Endothelial cell of umbilical vein (primary cell): ENCODE measurements at regions not wholly inside any gene's neighbourhood (a gene's known extent, or its start where the extent isn't known, plus 50 kb on each side); places are given as distances from the start of the nearest gene placed in this dataset.

Source experiments
- BruUV-seq: library from RNA; stranded (reverse); fragments of 400-500 nt; replicated peaks from 2 replicates; lab custom pipeline; 2021; lab: Mats Ljungman, UMichigan
- CTCF ChIA-PET: fragments of 300-600, 350-600 bp; sonication (Branson Sonifier 250); formaldehyde crosslinking; loops from one replicate; lab custom pipeline; 2021; ENCODE audit warnings: antibody characterized with exemption, inconsistent platforms; lab: Charles Lee
- POLR2A ChIA-PET: fragments of 300-600, 350-600 bp; sonication (Branson Sonifier 250); formaldehyde crosslinking; loops from one replicate; lab custom pipeline; 2021; ENCODE audit warnings: antibody characterized with exemption, inconsistent platforms; lab: Charles Lee
- DNase-seq: peaks from one replicate; pipeline ENCODE4 v3.0.0-alpha.2; 2011; ENCODE audit warnings: low read depth, low spot score
- FAIRE-seq: peaks from 2 replicates; lab custom pipeline; 2011; peaks lifted over from hg19 to GRCh38; lab: Jason Lieb, UNC
- H2AFZ ChIP-seq: 2 replicates; pipeline ENCODE4 v1.6.0; 2012; ENCODE audit warnings: low read depth, low read length, control low read depth, inconsistent platforms
- H3K27ac ChIP-seq: 2 replicates; pipeline ENCODE4 v1.5.1; 2011; ENCODE audit warnings: low read depth, mild to moderate bottlenecking, control low read depth, low read length, moderate library complexity; ENCODE audit not compliant: insufficient read depth
- H3K27me3 ChIP-seq, 2 experiments: 2 replicates each; pipeline versions ENCODE4 v1.6.0 to v1.6.1; 2011; ENCODE audit warnings: low read length in 2 of 2, mixed read lengths in 1 of 2; ENCODE audit not compliant: control insufficient read depth in 2 of 2, insufficient read depth in 2 of 2
- H3K36me3 ChIP-seq, 2 experiments: 2 replicates in 1 of 2; 3 replicates in 1 of 2; pipeline ENCODE4 v1.5.1; 2011; ENCODE audit warnings: low read length in 2 of 2, mild to moderate bottlenecking in 1 of 2, moderate library complexity in 1 of 2; ENCODE audit not compliant: control insufficient read depth in 2 of 2, insufficient read depth in 2 of 2; ENCODE audit errors: extremely low read depth in 1 of 2
- H3K4me1 ChIP-seq: 3 replicates; pipeline ENCODE4 v1.5.1; 2011; ENCODE audit warnings: mild to moderate bottlenecking, low read length; ENCODE audit not compliant: control insufficient read depth, insufficient read depth; ENCODE audit errors: extremely low read depth
- H3K4me2 ChIP-seq: 2 replicates; pipeline ENCODE4 v1.6.1; 2011; ENCODE audit warnings: low read length, control low read depth, mixed read lengths; ENCODE audit not compliant: insufficient read depth
- H3K4me3 ChIP-seq, 3 experiments: fragments of 200-600 bp in 1 of 3; sonication (generic), shearing (Covaris generic) in 1 of 3; replicated peaks in 1 of 3; 2 replicates each; pipeline ENCODE4 v1.5.1; 2011 to 2016; ENCODE audit warnings: control low read depth in 3 of 3, low read length in 3 of 3, mild to moderate bottlenecking in 2 of 3, inconsistent platforms in 1 of 3, low read depth in 1 of 3, moderate library complexity in 1 of 3; ENCODE audit not compliant: insufficient read depth in 1 of 3
- H3K79me2 ChIP-seq: 2 replicates; pipeline ENCODE4 v1.6.0; 2012; ENCODE audit warnings: low read length, inconsistent platforms; ENCODE audit not compliant: control insufficient read depth, insufficient read depth
- H3K9ac ChIP-seq: replicated peaks from 2 replicates; pipeline ENCODE3; 2011; ENCODE audit warnings: low read length, control low read depth; ENCODE audit not compliant: insufficient read depth; ENCODE audit errors: extremely low read depth
- H3K9me1 ChIP-seq: replicated peaks from 3 replicates; pipeline ENCODE4 v1.6.0; 2011; ENCODE audit warnings: mild to moderate bottlenecking, low read length; ENCODE audit not compliant: control insufficient read depth, insufficient read depth; ENCODE audit errors: extremely low read depth
- H3K9me3 ChIP-seq: replicated peaks from 2 replicates; pipeline ENCODE4 v1.5.1; 2012; ENCODE audit warnings: low read length, inconsistent platforms; ENCODE audit not compliant: control insufficient read depth, insufficient read depth
- H4K20me1 ChIP-seq: replicated peaks from 2 replicates; pipeline ENCODE3; 2011; ENCODE audit warnings: mild to moderate bottlenecking, low read length; ENCODE audit not compliant: control insufficient read depth, insufficient read depth; ENCODE audit errors: extremely low read depth
- CTCF ChIP-seq, 2 donors: IDR thresholded peaks; 1 replicate in 1 of 2; 2 replicates in 1 of 2; pipeline ENCODE4 v1.5.1; 2011; ENCODE audit warnings: low read length in 2 of 2, mild to moderate bottlenecking in 2 of 2, moderate library complexity in 2 of 2, control low read depth in 1 of 2, inconsistent platforms in 1 of 2, low read depth in 1 of 2; ENCODE audit not compliant: insufficient read depth in 1 of 2; ENCODE audit errors: extremely low read depth in 1 of 2
- EZH2 ChIP-seq: IDR thresholded peaks from 2 replicates; pipeline ENCODE4 v1.6.1; 2012; ENCODE audit warnings: borderline replicate concordance, low read depth, mild to moderate bottlenecking, moderate library complexity, low read length, inconsistent platforms; ENCODE audit not compliant: severe bottlenecking
- FOS ChIP-seq: IDR thresholded peaks from 2 replicates; pipeline ENCODE4 v1.6.1; 2011; ENCODE audit warnings: mild to moderate bottlenecking, low read length, moderate library complexity, borderline replicate concordance; ENCODE audit not compliant: insufficient read depth
- GATA2 ChIP-seq: IDR thresholded peaks from 2 replicates; pipeline ENCODE4 v1.7.0; 2011; ENCODE audit warnings: low read depth, mild to moderate bottlenecking, moderate library complexity, mixed read lengths, low read length; ENCODE audit not compliant: insufficient read length, insufficient read depth
- JUN ChIP-seq: IDR thresholded peaks from 2 replicates; pipeline ENCODE4 v1.6.1; 2011; ENCODE audit warnings: borderline replicate concordance, low read depth; ENCODE audit not compliant: insufficient read length, insufficient read depth
- MAX ChIP-seq: IDR thresholded peaks from 2 replicates; pipeline ENCODE4 v1.6.1; 2011; ENCODE audit not compliant: insufficient read depth, insufficient read length
- MYC ChIP-seq: IDR thresholded peaks from one replicate; pipeline ENCODE4 v1.6.1; 2011; ENCODE audit warnings: mild to moderate bottlenecking, low read depth, low read length
- POLR2A ChIP-seq: IDR thresholded peaks from 2 replicates; pipeline ENCODE4 v1.6.1; 2012; ENCODE audit warnings: low read depth, mild to moderate bottlenecking, control low read depth, low read length
- POLR2AphosphoS5 ChIP-seq: IDR thresholded peaks from 2 replicates; pipeline ENCODE4 v1.6.1; 2012; ENCODE audit warnings: low read depth, mild to moderate bottlenecking, control low read depth, low read length, moderate library complexity; ENCODE audit not compliant: insufficient read depth
- dilution Hi-C: fragments of 300-500 bp; cut with MboI; formaldehyde crosslinking; loops from one replicate; pipeline ENCODE4 v1.15.0; 2019; ENCODE audit warnings: low sequenced_read_pairs; ENCODE audit not compliant: extremely low pct_ligation_motif_present
- intact Hi-C: fragments of 100-400 bp; cut with micrococcal nuclease; formaldehyde crosslinking; loops from one replicate; pipeline ENCODE4 v1.10.0; 2022

- Histone ChIP-seq H3K79me2 (no peaks in the 10 kb centered on the region), H3K4me3 (no peak overlapping the region), H3K27me3 (no peaks in the 10 kb centered on the region), H3K9me1 (no peaks in the 10 kb centered on the region), H3K36me3 (no peaks in the 10 kb centered on the region), H3K9me3 (no peaks in the 10 kb centered on the region), H3K4me2 (no peak overlapping the region), H3K27ac (no peak overlapping the region), H4K20me1 (no peaks in the 10 kb centered on the region), H3K9ac (no peak overlapping the region), H3K4me1 (no peaks in the 10 kb centered on the region), H2AFZ (no peak overlapping the region)
- POLR2A ChIA-PET: no interaction called here
- dilution Hi-C loops (no loop called here), intact Hi-C loops (no loop called here)
- no TSS peak for BruUV-seq
- CTCF ChIA-PET: no interaction called here
- no peak for TF ChIP-seq GATA2
- TF ChIP-seq MAX: no peak
- no peak for TF ChIP-seq FOS
- TF ChIP-seq JUN: no peak
- no peak for TF ChIP-seq POLR2AphosphoS5
- no peak for TF ChIP-seq CTCF (IDR thresholded peaks at IDR 0.05; ENCODE audit: extremely low read depth in 1 of 2, insufficient read depth in 1 of 2, low read depth in 1 of 2, low read length in 2 of 2)
- no peak for TF ChIP-seq EZH2
- TF ChIP-seq POLR2A: no peak
- TF ChIP-seq MYC: no peak
- no peak for FAIRE-seq
- DNase-seq: no peak
Observed at GRCh38 chr7:41053820-41054219, 649.1 kb downstream of the INHBA start.
